ENCODE measurements at regions not wholly inside any gene's neighbourhood (a gene's known extent, or its start where the extent isn't known, plus 50 kb on each side); places are given as distances from the start of the nearest gene placed in this dataset.

GRCh38 chr2:65856423-65856822, 424.0 kb upstream of the SPRED2 start:
- no peaks in the 10 kb centered on the region for H3K4me1 ChIP-seq
- intact Hi-C loops (cut with DNase I; ENCODE audit: low total_unique reads): no loop called here
- no peaks in the 10 kb centered on the region for H3K27me3 ChIP-seq
- H3K4me3 ChIP-seq: no peak overlapping the region
- H3K9me3 ChIP-seq: no peaks in the 10 kb centered on the region
- H3K27ac ChIP-seq: no peak overlapping the region
- no peak for TF ChIP-seq POLR2A (IDR thresholded peaks at IDR 0.05)
- no peak for TF ChIP-seq EP300 (IDR thresholded peaks at IDR 0.05; ENCODE audit: low read depth)
- no peak for TF ChIP-seq POLR2AphosphoS5 (IDR thresholded peaks at IDR 0.05)
- TF ChIP-seq CTCF (IDR thresholded peaks at IDR 0.05): no peak
- no peak for DNase-seq
- H3K36me3 ChIP-seq: no peaks in the 10 kb centered on the region
- in situ Hi-C loops (cut with MboI; ENCODE audit: low pct_ligation_motif_present in 1 of 4, low pct_unique_long_range_greater_than_20kb in 1 of 4, low sequenced_read_pairs in 3 of 4): no loop called here

- Histone ChIP-seq H3K4me3 (no peak overlapping the region), H3K27me3 (no peaks in the 10 kb centered on the region), H3K4me1 (no peaks in the 10 kb centered on the region), H3K36me3 (no peaks in the 10 kb centered on the region), H3K27ac (no peak overlapping the region), H3K9me3 (no peaks in the 10 kb centered on the region)
- DNase-seq: no peak
- intact Hi-C loops (cut with DNase I; ENCODE audit: low total_unique reads) (no loop called here), in situ Hi-C loops (cut with MboI; ENCODE audit: low pct_ligation_motif_present in 1 of 4, low pct_unique_long_range_greater_than_20kb in 1 of 4, low sequenced_read_pairs in 3 of 4) (no loop called here)
- TF ChIP-seq CTCF (IDR thresholded peaks at IDR 0.05) (no peak), EP300 (IDR thresholded peaks at IDR 0.05; ENCODE audit: low read depth) (no peak), POLR2AphosphoS5 (IDR thresholded peaks at IDR 0.05) (no peak), POLR2A (IDR thresholded peaks at IDR 0.05) (no peak)
These were observed 418.3 kb upstream of the SPRED2 start for GRCh38 chr2:65850695-65851094.

GRCh38 chr2:65846989-65847678, 414.7 kb upstream of the SPRED2 start:
- Histone ChIP-seq H3K4me3 (no peak overlapping the region), H3K4me1 (no peaks in the 10 kb centered on the region), H3K27me3 (no peaks in the 10 kb centered on the region), H3K9me3 (no peaks in the 10 kb centered on the region), H3K27ac (no peak overlapping the region), H3K36me3 (no peaks in the 10 kb centered on the region)
- in situ Hi-C loops (cut with MboI; ENCODE audit: low pct_ligation_motif_present in 1 of 4, low pct_unique_long_range_greater_than_20kb in 1 of 4, low sequenced_read_pairs in 3 of 4) (no loop called here), intact Hi-C loops (cut with DNase I; ENCODE audit: low total_unique reads) (no loop called here)
- DNase-seq: no peak
- 64 to 66% methylated on average over 8 to 9 of the region's 9 CpGs for WGBS, 2 donors (ENCODE audit: low coverage in 1 of 2)
- TF ChIP-seq POLR2A (IDR thresholded peaks at IDR 0.05) (no peak), EP300 (IDR thresholded peaks at IDR 0.05; ENCODE audit: low read depth) (no peak), CTCF (IDR thresholded peaks at IDR 0.05) (no peak), POLR2AphosphoS5 (IDR thresholded peaks at IDR 0.05) (no peak)

- intact Hi-C loops (cut with DNase I; ENCODE audit: low total_unique reads): no loop called here
These were observed 413.2 kb upstream of the SPRED2 start for GRCh38 chr2:65845442-65846182.

More at GRCh38 chr2:65845442-65846182, 413.2 kb upstream of the SPRED2 start:
- H3K27me3 ChIP-seq: no peaks in the 10 kb centered on the region
- 47 to 54% methylated on average over 5 of the region's 5 CpGs for WGBS, 2 donors (ENCODE audit: low coverage in 1 of 2)
- H3K27ac ChIP-seq: no peak overlapping the region
- no peak for DNase-seq
- in situ Hi-C loops (cut with MboI; ENCODE audit: low pct_ligation_motif_present in 1 of 4, low pct_unique_long_range_greater_than_20kb in 1 of 4, low sequenced_read_pairs in 3 of 4): no loop called here
- H3K4me3 ChIP-seq: no peak overlapping the region
- no peak for TF ChIP-seq POLR2A (IDR thresholded peaks at IDR 0.05)
- TF ChIP-seq EP300 (IDR thresholded peaks at IDR 0.05; ENCODE audit: low read depth): no peak
- no peak for TF ChIP-seq CTCF (IDR thresholded peaks at IDR 0.05)
- TF ChIP-seq POLR2AphosphoS5 (IDR thresholded peaks at IDR 0.05): no peak
- no peaks in the 10 kb centered on the region for H3K9me3 ChIP-seq
- H3K4me1 ChIP-seq: no peaks in the 10 kb centered on the region
- no peaks in the 10 kb centered on the region for H3K36me3 ChIP-seq
